ENCODE measurements at regions not wholly inside any gene's neighbourhood (a gene's known extent, or its start where the extent isn't known, plus 50 kb on each side); places are given as distances from the start of the nearest gene placed in this dataset.

- intact Hi-C loops (cut with micrococcal nuclease; ENCODE audit: unreplicated experiment) (no loop called here), in situ Hi-C loops (cut with HindIII; ENCODE audit: low pct_unique_long_range_greater_than_20kb, low sequenced_read_pairs) (no loop called here)
- CTCF ChIA-PET = no interaction called here
- TF ChIP-seq TCF7L2 (IDR thresholded peaks at IDR 0.05; ENCODE audit: low read depth, low read length) = no peak
- no peak for TF ChIP-seq SIN3A (IDR thresholded peaks at IDR 0.05; ENCODE audit: borderline replicate concordance, insufficient read depth, low read depth, low read length)
- no peak for TF ChIP-seq POLR2AphosphoS5 (IDR thresholded peaks at IDR 0.05; ENCODE audit: low read depth, low read length)
- Histone ChIP-seq H3K9me3 (ENCODE audit: control insufficient read depth, insufficient read depth, low read depth, low read length) (no peaks in the 10 kb centered on the region), H3K4me3 (ENCODE audit: low read depth in 2 of 2, low read length in 2 of 2) (no peak overlapping the region), H3K4me1 (ENCODE audit: control insufficient read depth, insufficient read depth, low read length) (no peaks in the 10 kb centered on the region), H3K36me3 (ENCODE audit: control insufficient read depth, insufficient read depth, low read length) (no peaks in the 10 kb centered on the region), H3K27me3 (ENCODE audit: control insufficient read depth, insufficient read depth, low read length) (no peaks in the 10 kb centered on the region), H3K27ac (ENCODE audit: low read length) (no peak overlapping the region)
- BruUV-seq (replicated peaks) = no TSS peak
- no peak for ATAC-seq
- POLR2A ChIA-PET = no interaction called here
- DNase-seq (ENCODE audit: low read depth, low spot score) = no peak
Observed at GRCh38 chr14:28001002-28001401, 765.6 kb upstream of the FOXG1 start.

GRCh38 chr14:28012629-28013415, 753.8 kb upstream of the FOXG1 start:
- H3K9me3 ChIP-seq (ENCODE audit: control insufficient read depth, insufficient read depth, low read depth, low read length) = no peaks in the 10 kb centered on the region
- intact Hi-C loops (cut with micrococcal nuclease; ENCODE audit: unreplicated experiment) = no loop called here
- no peak for ATAC-seq
- H3K27ac ChIP-seq (ENCODE audit: low read length) = no peak overlapping the region
- no TSS peak for BruUV-seq (replicated peaks)
- no peak overlapping the region for H3K4me3 ChIP-seq (ENCODE audit: low read depth in 2 of 2, low read length in 2 of 2)
- no peak for DNase-seq (ENCODE audit: low read depth, low spot score)
- no peaks in the 10 kb centered on the region for H3K4me1 ChIP-seq (ENCODE audit: control insufficient read depth, insufficient read depth, low read length)
- no peaks in the 10 kb centered on the region for H3K36me3 ChIP-seq (ENCODE audit: control insufficient read depth, insufficient read depth, low read length)
- in situ Hi-C loops (cut with HindIII; ENCODE audit: low pct_unique_long_range_greater_than_20kb, low sequenced_read_pairs) = no loop called here
- H3K27me3 ChIP-seq (ENCODE audit: control insufficient read depth, insufficient read depth, low read length) = no peaks in the 10 kb centered on the region
- POLR2A ChIA-PET = no interaction called here
- CTCF ChIA-PET = no interaction called here
- TF ChIP-seq TCF7L2 (IDR thresholded peaks at IDR 0.05; ENCODE audit: low read depth, low read length) (no peak), SIN3A (IDR thresholded peaks at IDR 0.05; ENCODE audit: borderline replicate concordance, insufficient read depth, low read depth, low read length) (no peak), CTCF (IDR thresholded peaks at IDR 0.05) (no peak), POLR2AphosphoS5 (IDR thresholded peaks at IDR 0.05; ENCODE audit: low read depth, low read length) (no peak), REST (IDR thresholded peaks at IDR 0.05; ENCODE audit: insufficient read depth in 1 of 2, low read depth in 2 of 2, low read length in 1 of 2) (no peak)

- in situ Hi-C loops (cut with HindIII; ENCODE audit: low pct_unique_long_range_greater_than_20kb, low sequenced_read_pairs) (no loop called here), intact Hi-C loops (cut with micrococcal nuclease; ENCODE audit: unreplicated experiment) (no loop called here)
- TF ChIP-seq POLR2AphosphoS5 (IDR thresholded peaks at IDR 0.05; ENCODE audit: low read depth, low read length) = no peak
- TF ChIP-seq REST (IDR thresholded peaks at IDR 0.05; ENCODE audit: insufficient read depth in 1 of 2, low read depth in 2 of 2, low read length in 1 of 2) = no peak
- TF ChIP-seq TCF7L2 (IDR thresholded peaks at IDR 0.05; ENCODE audit: low read depth, low read length) = no peak
- no peak for TF ChIP-seq CTCF (IDR thresholded peaks at IDR 0.05)
- no peak for TF ChIP-seq SIN3A (IDR thresholded peaks at IDR 0.05; ENCODE audit: borderline replicate concordance, insufficient read depth, low read depth, low read length)
- ChIA-PET CTCF (no interaction called here), POLR2A (no interaction called here)
- ATAC-seq (no peak), DNase-seq (ENCODE audit: low read depth, low spot score) (no peak)
- BruUV-seq (replicated peaks) = no TSS peak
- H3K36me3 ChIP-seq (ENCODE audit: control insufficient read depth, insufficient read depth, low read length) = no peaks in the 10 kb centered on the region
- no peak overlapping the region for H3K4me3 ChIP-seq (ENCODE audit: low read depth in 2 of 2, low read length in 2 of 2)
- H3K27me3 ChIP-seq (ENCODE audit: control insufficient read depth, insufficient read depth, low read length) = no peaks in the 10 kb centered on the region
- no peaks in the 10 kb centered on the region for H3K9me3 ChIP-seq (ENCODE audit: control insufficient read depth, insufficient read depth, low read depth, low read length)
- no peaks in the 10 kb centered on the region for H3K4me1 ChIP-seq (ENCODE audit: control insufficient read depth, insufficient read depth, low read length)
- no peak overlapping the region for H3K27ac ChIP-seq (ENCODE audit: low read length)
Observed at GRCh38 chr14:28020112-28020511, 746.5 kb upstream of the FOXG1 start.
